GM13976 (cell line): ENCODE measurements at regions not wholly inside any gene's neighbourhood (a gene's known extent, or its start where the extent isn't known, plus 50 kb on each side); places are given as distances from the start of the nearest gene placed in this dataset.

Experiments
- DNase-seq: peaks from one replicate; pipeline ENCODE4 v3.0.0; 2012; ENCODE audit warnings: low spot score
- in situ Hi-C: fragments of 300-500 bp; cut with MboI; formaldehyde crosslinking; loops from one replicate; pipeline ENCODE4 v1.12.0; 2022; ENCODE audit warnings: low sequenced_read_pairs, mixed read lengths, inconsistent platforms; ENCODE audit not compliant: unreplicated experiment
- TF ChIP-seq, protein P1 (sequence below): IDR thresholded peaks from 2 replicates; pipeline ENCODE4 v1.5.1; 2012; ENCODE audit warnings: borderline replicate concordance, mild to moderate bottlenecking; ENCODE audit not compliant: insufficient read depth; ENCODE audit errors: extremely low read depth, missing control alignments, control extremely low read depth

DNA sequence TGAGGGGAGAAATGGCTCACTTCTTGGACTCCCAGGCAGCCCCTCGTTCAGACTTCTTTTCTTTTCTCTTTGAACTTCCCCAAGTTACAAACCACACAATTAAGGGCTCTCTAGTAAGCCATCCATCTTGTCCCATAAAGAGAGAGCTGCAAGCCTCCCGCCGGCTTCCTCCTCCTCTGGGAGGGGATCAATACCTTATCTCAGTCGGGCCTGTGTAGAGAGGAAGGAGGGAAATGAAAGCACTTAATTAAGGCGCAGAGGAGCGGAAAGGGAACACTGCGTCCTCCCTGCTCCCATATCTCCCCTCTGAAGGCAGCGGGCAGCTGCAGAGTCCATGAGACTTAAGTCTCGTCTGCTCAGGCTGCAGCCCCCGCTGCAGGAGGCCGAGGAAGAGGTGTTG is 112.6 kb upstream of the CSF3R start:
- no peak for DNase-seq
- in situ Hi-C loops: no loop called here
- TF ChIP-seq, protein P1, sequence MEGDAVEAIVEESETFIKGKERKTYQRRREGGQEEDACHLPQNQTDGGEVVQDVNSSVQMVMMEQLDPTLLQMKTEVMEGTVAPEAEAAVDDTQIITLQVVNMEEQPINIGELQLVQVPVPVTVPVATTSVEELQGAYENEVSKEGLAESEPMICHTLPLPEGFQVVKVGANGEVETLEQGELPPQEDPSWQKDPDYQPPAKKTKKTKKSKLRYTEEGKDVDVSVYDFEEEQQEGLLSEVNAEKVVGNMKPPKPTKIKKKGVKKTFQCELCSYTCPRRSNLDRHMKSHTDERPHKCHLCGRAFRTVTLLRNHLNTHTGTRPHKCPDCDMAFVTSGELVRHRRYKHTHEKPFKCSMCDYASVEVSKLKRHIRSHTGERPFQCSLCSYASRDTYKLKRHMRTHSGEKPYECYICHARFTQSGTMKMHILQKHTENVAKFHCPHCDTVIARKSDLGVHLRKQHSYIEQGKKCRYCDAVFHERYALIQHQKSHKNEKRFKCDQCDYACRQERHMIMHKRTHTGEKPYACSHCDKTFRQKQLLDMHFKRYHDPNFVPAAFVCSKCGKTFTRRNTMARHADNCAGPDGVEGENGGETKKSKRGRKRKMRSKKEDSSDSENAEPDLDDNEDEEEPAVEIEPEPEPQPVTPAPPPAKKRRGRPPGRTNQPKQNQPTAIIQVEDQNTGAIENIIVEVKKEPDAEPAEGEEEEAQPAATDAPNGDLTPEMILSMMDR: no peak

DNA sequence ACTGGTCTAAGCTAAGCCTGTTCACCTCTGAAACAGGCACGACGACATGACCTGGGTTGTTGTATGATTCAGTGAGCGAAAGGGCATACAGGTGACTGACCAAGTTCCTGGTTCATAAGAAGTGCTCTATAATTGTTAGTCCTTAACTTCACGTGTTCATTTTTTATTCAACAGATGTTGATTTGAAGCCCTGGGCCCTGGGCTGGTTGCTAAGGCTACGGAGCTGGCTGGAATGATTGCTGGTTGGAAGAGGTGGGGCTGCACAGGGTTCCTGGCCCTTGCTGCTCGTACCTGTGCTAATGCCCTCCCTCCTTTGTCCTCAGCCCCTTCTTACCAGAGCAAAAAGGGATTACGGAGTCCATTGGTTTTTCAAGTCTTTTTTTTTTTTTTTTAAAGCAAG is 111.3 kb upstream of the CSF3R start:
- TF ChIP-seq, protein P1: no peak
- in situ Hi-C loops: no loop called here
- no peak for DNase-seq

DNA sequence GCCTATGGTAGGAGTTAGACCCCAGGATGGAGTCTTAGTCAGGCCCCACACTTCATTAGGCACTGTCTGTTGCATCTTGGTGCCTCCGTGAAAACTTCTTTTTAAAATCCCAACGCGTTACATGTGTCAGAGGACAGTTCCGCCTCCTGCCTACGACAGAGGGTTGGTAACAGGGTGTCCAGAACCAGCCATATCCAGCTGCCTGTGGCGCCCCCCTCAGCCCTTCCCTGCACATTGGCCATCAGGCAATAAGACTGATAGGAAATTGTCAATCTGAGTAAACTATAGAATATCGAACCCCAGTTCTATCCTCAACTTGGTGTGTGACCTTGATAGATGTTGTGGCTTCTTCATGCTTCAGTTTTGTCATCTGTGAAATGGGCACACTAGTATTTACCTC is 108.6 kb upstream of the CSF3R start:
- TF ChIP-seq, protein P1: no peak
- in situ Hi-C loops: no loop called here
- no peak for DNase-seq

DNA sequence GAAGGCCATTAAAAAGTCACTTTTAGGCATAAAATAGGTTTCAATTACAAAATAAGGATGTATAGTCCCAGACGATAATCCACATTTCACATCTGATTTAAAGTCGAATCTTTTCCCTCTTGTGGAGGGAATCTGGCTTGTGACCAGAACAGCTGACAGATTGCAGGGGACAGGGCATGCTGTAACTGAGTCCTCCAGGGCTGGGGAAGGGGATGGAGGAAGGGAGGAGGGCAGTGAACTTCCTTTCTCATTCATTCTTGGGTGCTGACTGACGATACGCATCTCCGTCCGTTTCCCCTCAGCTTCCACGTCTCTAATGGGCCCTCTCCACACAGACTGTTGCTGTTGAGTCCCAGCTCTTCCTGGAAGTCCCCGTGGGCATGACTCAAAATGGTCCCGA is 108.1 kb upstream of the CSF3R start:
- TF ChIP-seq, protein P1: no peak
- DNase-seq: no peak

DNA sequence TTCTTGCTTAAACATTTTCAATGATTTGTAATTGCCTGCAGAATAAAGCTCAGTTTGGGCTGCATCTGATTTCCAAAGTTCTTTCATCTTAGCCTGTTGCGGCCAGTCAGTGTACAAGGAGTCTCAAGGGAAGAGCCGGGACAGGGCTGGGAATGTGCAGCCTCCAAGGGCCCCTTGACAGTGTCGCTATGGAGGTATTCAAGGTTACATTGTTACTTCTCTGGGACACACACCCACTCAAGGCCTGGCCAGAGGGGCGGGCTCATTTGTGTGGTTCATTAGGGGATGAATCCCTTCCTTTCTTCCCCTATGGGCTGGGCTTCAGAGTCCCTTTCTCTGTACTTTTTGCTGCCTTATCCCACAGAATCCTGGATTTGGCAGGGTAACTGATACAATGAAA is 107.6 kb upstream of the CSF3R start:
- in situ Hi-C loops: no loop called here
- no peak for DNase-seq
- TF ChIP-seq, protein P1: no peak

More for the DNA sequence above, 108.1 kb upstream of the CSF3R start:
- in situ Hi-C loops: no loop called here

DNA sequence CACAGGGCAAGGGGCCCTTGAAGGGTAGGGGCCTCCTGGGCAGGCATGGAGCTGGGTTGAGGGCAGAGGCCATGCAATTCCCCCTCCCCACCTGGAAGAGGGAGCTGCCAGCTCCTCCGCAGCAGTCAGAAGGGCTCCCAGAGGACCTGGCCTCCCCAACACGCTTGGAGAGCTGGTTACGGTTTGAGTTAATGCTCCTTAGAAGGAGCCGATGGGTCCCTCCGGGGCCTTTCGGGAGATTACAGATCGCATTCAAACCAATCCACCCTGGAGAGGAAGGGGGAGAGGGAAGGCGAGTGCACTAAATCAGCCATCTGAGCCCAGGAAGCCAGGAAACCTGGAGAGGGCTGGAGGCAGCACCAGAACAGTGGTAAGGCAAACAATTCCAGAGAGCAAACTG is 106.3 kb upstream of the CSF3R start:
- in situ Hi-C loops: no loop called here
- DNase-seq: no peak
- TF ChIP-seq, protein P1: no peak
